ENCODE measurements at regions not wholly inside any gene's neighbourhood (a gene's known extent, or its start where the extent isn't known, plus 50 kb on each side); places are given as distances from the start of the nearest gene placed in this dataset.

- DNase-seq (ENCODE audit: low read depth): no peak
- H3K4me3 ChIP-seq (replicated peaks; ENCODE audit: low read depth, low read length): no peak overlapping the region
- TF ChIP-seq CTCF (IDR thresholded peaks at IDR 0.05; ENCODE audit: low read length, missing control alignments): no peak
Measured at GRCh38 chr4:178081896-178082295, 639.7 kb upstream of the AGA start.

- H3K4me3 ChIP-seq (replicated peaks; ENCODE audit: low read depth, low read length): no peak overlapping the region
- no peak for DNase-seq (ENCODE audit: low read depth)
- no peak for TF ChIP-seq CTCF (IDR thresholded peaks at IDR 0.05; ENCODE audit: low read length, missing control alignments)
Measured at GRCh38 chr4:178082906-178083305, 640.7 kb upstream of the AGA start.

DNA sequence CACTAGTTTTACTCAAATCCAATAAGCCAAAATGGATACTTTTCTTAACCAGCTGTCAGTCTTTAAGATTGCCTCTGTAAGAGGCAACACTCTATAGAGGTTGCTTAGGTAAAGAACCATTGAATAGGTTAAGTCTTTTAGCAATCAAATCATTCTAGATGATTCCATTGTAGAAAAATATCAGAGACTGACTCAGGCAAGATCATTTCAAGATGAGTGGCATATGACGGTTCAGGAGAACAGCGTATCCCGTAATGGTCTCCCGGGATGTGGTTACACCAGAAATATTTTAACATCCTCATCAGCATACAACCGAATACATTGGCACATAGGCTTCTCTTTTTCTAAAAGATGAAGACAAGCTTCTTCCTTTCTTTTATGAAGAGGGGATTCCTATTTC lies 641.7 kb upstream of the AGA start:
- no peak overlapping the region for H3K4me3 ChIP-seq (replicated peaks; ENCODE audit: low read depth, low read length)
- DNase-seq (ENCODE audit: low read depth): no peak
- no peak for TF ChIP-seq CTCF (IDR thresholded peaks at IDR 0.05; ENCODE audit: low read length, missing control alignments)

DNA sequence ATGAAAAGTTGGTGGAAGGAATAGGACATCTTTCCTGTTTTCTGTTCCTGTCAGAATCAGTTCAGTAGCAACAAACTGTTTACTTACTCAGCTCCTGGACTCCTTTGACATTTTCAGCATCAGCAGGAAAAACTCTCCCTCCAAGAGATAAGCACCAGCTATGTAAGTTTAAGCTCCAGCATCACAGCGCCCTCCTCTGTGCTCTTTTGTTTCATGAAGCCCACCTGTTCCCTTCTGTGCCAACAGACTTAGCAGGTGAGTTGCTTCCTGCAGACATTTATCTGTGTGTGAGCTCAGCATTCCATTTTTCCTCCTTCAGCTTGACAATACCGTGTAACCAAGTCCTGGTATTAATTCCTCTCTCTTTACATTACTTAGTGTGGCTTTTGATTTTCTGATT lies 644.1 kb upstream of the AGA start:
- TF ChIP-seq CTCF (IDR thresholded peaks at IDR 0.05; ENCODE audit: low read length, missing control alignments): no peak
- H3K4me3 ChIP-seq (replicated peaks; ENCODE audit: low read depth, low read length): no peak overlapping the region
- DNase-seq (ENCODE audit: low read depth): no peak

DNA sequence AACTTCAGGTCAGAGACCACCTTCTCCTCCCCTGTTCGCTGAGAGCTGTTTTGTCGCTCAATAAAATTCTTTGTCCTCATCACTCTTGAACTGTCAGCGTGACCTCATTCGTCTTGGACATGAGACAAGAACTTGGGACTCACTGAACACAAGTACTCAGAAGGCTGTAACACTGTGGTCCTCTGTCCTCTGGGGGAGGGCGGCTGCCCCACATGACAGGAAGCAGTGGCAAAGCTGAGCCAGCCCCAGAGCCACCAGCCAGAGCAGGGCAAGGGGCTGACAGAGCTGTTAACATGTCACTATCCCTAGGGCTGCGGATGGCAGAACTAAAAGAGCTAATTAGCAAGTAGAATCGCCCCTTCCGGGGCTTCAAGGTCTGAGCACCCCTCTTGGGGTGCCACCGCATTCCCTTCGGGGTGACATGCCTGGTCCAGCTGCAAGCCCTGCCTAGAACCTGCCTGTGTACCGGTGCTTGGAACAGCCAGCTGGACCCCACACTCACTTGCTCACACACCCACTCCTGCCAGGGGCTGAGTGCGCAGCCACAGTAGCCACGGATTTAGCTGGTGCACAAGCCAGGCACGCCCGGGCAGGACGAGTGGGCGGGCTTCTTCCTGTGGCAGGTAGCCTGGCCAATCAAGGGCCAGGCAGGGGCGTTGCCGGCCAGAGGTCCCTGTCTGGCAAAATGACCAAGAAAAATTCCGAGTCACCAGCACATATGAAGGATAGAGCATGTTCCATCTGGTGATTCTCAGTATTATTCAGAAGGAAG lies 648.6 kb upstream of the AGA start:
- H3K4me3 ChIP-seq (replicated peaks; ENCODE audit: low read depth, low read length): no peak overlapping the region
- TF ChIP-seq CTCF (IDR thresholded peaks at IDR 0.05; ENCODE audit: low read length, missing control alignments): no peak
- DNase-seq (ENCODE audit: low read depth): no peak

- no peak for DNase-seq (ENCODE audit: low read depth)
- TF ChIP-seq CTCF (IDR thresholded peaks at IDR 0.05; ENCODE audit: low read length, missing control alignments): no peak
- no peak overlapping the region for H3K4me3 ChIP-seq (replicated peaks; ENCODE audit: low read depth, low read length)
Measured at GRCh38 chr4:178102139-178102538, 659.9 kb upstream of the AGA start.

DNA sequence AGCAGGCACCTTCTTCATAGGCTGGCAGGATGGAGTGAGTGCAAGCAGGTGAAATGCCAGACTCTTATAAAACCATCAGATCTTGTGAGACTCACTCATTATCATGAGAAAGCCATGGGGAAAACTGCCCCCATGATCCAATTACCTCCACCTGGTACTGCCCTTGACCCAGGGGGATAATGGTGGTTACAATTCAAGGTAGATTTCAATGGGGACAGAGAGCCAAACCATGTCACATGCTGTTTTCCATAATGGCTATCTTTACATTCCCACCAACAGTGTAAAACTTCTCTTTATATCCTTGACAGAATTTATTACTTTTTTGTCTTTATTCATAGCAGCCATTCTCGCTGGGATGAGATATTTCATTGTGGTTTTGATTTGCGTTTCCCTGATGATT lies 663.0 kb upstream of the AGA start:
- DNase-seq (ENCODE audit: low read depth): no peak
- no peak overlapping the region for H3K4me3 ChIP-seq (replicated peaks; ENCODE audit: low read depth, low read length)
- TF ChIP-seq CTCF (IDR thresholded peaks at IDR 0.05; ENCODE audit: low read length, missing control alignments): no peak
